KG1 (cell line): ENCODE measurements at regions not wholly inside any gene's neighbourhood (a gene's known extent, or its start where the extent isn't known, plus 50 kb on each side); places are given as distances from the start of the nearest gene placed in this dataset.
"Not testable (repeated sequence)": the region's sequence is repeated elsewhere in the genome, so short reads cannot be mapped to it uniquely, and the experiment has no call there.

ENCODE experiments used
- DNase-seq: peaks from one replicate; lab custom pipeline; 2025; lab: John Stamatoyannopoulos, UW

DNA sequence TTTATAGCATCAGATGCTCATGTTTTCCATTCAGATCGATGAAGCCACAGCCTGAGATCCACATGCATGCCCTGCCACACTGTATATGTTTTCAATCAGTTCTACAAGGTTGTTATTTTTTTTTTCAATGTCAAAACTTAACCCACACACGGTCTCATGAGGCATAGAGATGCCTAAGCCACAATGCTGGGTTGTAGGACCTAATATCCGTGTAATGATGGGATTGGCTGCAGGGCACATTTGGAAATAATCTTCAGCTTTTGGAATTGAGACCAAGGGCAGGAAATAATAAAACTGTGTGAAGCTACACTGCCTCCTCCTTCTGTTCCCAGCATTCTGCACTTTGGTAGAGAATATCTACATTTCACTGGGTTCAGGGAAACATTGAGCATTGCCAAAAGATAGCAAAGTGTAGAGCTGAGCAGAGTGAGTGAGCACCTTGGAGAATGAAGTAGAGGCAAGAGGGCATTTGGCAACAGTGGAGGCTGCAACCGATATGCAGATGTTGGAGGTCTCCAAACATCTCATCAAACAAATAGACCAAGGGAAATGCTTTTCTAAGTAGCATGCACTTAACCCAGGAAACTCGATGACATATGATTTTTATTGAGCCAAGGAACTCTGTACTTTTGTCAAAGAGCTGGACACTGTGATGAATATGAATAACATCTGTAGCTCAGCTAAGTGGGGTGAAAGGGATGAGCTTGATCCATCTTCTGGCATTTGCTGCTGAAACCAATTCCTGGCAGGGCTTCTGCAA is 176.7 kb downstream of the LYPLAL1 start:
- DNase-seq, result no peak

DNA sequence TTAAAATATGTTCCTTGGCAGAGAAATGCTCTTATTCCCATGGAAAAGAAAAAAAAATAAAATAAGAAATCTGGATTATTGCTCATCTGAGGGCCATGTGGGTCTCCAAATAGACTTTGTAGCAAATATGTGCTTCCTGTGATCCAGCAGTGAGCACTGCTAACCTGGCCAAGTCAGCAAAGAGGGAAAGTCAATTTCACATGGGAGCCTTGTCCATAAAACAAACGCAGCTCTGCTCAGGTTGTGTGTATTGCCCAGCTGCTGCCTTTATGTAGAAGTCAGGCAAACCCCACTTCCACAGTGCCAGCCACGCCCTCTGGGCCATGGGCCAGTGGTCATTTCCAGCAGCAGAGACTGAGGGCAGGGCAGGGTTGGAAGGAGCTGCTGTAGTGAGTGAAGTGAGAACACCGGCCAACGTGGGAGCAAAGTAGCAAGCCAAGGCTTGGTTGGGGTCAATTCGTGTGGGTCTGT is 174.3 kb downstream of the LYPLAL1 start:
- no peak for DNase-seq

DNA sequence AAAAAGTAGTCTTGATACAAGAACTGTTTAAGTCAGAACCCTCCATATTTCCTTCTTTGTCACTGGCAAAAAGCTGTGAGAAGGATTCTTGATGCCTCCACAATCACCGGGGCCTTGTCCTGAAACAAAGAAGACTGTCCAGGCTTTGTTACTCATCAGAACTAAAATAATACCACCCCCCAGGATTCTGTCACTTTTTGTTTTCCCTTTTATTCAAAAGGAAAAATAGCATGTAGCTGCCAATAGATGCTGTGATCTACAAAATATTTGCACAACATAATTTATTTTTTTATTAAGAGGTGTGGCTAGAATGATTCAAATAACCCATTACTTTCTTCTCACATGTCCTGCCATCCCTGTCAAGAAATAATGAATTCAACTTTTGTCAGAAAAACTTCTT is 173.7 kb downstream of the LYPLAL1 start:
- DNase-seq, result no peak

DNA sequence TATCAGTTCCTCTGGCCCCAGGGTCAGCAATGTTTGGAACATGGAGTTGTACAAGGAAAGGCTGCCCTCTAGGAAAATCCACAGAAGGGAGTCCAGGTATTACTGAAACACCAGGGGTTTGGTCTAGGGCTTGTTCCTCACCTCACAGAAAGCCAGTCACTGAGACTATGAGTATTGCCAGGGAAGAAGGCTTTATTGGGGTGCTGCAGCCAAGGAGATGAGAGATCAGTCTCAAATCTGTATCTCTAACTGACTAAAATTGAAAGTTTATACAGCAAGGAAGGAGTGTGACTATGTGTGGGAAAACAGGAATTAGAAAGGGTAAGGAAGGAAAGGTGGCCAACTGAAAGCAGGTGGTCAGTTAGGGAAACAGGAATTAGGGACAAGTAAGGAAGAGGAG is 172.3 kb downstream of the LYPLAL1 start:
- DNase-seq, result no peak

DNA sequence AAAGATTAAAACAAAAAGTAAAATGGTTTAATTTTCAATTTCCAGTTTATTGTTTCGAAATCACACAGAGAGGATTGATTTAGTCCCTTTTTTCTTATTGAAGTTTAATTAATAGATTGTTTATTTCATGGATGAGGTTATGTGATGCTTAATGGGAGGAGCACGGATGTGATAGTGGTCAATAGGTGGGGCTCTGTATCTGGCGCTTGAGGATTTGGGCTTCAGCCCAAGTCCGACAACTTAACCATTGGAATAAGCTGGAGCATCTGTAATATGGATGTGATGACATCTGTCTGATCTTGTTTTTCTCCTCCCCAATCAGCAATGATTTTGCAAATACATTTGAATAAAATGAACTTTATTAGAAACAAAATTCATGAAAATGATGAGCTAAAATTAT is 169.2 kb downstream of the LYPLAL1 start:
- no peak for DNase-seq

DNA sequence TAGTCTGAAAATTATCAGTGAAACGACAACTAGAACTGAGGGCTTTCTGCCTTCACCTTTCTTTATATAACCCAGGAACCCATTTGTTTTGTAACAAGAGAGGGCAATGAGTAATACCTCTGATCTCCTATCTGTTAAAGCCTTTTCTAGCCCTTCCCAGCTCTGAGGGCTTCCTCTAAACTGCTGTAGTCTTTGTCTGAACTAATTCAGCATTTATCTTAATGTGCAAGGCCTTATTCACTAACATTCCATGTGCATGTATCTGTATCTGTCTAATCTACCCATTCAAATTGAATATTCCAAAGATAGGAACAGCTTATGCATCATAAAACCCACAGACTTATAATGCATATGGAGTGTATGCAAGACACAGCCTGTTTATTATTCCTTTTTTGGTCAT is 167.1 kb downstream of the LYPLAL1 start:
- DNase-seq, result no peak

DNA sequence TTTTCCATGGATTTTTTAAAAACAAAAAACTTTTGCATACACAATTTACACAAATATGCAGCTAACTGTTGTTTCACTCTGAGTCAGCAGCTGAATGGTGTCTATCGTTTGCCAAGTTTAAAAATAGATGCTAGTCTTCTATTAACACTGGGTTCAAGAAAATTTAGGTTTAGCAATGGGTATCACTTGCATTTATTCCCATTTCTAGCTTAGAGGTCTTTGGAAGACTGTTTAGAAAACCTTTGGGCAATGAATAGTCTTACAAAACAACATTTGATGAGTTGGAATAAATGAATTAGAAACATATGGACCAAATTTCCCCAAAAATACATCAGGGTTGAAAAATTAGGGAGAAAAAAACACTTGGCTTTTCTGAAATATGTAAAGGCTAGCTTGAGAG is 165.8 kb downstream of the LYPLAL1 start:
- no peak for DNase-seq

DNA sequence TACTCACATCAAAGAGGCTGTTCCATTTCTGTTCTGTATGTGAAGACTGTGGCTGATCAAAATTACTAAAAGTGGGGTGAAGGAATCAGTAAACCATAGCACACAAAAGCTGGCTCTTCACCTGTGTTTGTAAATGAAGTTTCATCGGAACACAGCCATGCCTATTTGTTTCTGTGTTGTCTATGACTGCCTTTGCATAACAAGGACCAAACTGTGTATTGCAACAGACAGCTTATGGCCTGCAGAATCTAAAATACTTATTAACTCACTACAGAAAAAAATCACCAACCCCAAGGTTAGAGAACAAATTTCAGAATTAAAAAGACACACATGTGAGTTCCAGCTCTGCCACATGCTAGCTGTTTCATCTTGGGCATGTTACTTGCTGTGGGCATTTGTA is 163.9 kb downstream of the LYPLAL1 start:
- DNase-seq, result no peak

DNA sequence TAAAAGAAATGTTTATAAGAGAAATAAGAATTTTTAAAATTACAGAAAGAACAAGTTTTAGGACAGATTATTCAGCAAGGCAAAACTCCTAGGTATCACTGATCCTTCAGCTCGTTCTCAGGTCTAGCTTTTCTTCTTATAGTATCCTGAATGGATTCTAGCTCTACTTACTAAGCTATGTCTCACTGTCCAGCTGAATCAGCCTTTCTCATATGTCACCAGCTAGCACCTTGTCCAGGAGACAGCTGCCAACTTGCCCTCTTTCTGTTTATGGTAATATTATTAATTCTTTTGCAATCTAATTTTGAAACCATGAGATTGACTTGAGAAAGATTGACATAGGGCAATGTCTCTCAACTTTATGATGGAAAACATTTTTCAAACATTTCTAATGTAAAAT is 159.9 kb downstream of the LYPLAL1 start:
- DNase-seq, result no peak

DNA sequence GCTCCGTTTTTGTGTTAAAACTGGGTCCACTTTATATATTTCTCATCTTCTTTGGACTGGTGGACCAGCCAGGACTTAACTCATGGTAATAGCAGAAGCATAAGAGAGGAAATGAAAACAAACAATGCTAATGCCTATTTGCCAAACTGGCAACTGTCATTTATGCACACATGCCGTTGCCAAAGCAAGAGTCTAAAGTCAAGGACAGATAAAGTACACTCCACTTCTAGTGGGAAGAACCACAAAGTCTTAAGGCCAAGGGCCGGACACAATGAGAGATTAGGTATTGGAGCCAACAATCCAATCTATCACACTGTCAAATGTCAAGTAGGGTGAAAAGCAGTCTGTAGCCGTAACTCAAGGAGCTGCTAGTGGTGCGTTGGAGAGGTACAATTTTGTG is 157.7 kb downstream of the LYPLAL1 start:
- DNase-seq, result no peak

DNA sequence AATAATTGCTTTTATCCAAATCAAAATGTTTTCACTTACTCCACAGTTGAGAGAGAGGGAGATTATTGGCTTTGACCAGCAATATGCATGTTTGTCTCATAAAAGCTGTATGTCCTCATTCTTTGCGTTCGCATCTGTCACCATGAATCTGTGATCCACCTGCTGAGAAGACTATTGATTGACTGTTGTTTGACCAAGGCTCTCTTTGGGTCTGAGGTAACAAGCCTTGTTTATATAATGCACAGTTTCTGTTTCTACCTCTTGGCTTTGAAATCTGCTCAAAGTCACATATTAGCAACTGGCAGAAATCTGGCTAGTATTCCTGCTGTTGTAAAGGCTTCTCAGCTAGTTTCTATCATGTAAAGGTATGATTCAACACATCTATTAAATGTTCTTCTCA is 157.0 kb downstream of the LYPLAL1 start:
- DNase-seq, result no peak

DNA sequence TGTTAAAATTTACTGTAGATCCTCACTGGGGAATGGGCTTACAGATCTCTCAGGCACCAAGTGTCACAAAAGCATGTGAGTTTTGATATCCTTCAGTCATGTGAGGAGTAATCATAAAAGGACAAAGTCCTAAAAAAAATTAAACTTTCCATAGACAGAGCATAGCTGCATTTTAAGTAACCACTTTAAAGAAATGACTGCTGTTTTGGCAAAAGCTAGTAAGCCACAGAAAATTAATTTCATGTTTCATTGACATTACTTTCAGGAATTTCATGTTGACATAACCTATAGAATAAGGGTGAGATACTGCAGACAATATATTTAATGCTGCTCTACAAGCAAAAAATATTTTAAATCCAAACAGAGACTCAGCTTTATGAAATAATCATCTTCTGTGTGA is 156.3 kb downstream of the LYPLAL1 start:
- no peak for DNase-seq

DNA sequence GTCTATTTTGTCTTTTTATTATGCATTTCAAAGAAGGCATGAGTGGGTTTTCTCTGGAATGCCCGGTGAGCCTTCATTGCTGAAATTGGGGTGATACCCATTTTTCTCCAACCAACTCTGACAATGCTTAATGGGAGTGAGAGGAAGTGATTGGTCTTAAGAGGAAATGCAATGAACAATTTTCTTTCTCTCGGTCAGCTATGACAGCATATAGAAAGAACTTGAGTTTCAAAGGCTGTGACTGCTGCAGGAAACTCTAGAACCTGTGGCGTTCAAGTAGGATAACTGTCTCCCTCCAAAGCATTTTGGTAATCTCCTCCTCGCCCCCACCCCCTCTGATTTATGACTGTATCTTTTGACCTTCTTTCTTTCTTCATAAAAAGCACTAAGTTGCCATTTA is 155.9 kb downstream of the LYPLAL1 start:
- DNase-seq, result no peak

DNA sequence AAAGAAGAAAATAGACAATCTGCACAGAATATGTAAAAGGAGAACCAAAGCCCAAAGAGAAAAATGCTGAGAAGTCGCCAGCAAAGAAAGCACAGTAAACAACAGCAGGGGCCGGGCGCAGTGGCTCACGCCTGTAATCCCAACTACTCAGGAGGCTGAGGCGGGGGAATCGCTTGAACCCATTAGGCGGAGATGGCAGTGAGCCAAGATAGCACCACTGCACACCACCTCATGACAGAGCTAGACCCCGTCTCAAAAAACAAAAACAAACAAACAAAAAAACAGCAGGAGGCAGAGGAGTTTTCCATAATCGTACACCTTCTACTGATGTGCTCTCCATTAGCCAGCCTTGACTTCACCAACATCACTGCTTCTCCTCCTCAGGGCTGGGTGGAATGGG is 153.2 kb downstream of the LYPLAL1 start:
- no peak for DNase-seq

DNA sequence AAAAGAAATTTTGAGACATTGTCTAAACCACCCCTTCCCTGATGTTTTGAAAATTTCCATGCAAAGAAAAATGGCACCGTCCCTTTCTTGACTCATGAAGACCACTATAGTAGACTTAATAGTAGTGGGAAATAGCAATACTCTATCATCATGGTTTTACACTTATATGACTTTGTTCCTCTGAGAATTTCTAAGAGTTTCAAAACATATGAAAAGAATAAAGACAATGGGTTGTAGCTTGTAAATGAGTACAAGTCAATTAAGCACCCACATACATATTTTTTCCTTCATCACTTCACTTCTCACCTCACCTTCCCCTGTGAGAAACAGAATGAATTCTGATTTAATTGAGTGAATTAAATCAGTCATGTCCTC is 151.7 kb downstream of the LYPLAL1 start:
- no peak for DNase-seq

DNA sequence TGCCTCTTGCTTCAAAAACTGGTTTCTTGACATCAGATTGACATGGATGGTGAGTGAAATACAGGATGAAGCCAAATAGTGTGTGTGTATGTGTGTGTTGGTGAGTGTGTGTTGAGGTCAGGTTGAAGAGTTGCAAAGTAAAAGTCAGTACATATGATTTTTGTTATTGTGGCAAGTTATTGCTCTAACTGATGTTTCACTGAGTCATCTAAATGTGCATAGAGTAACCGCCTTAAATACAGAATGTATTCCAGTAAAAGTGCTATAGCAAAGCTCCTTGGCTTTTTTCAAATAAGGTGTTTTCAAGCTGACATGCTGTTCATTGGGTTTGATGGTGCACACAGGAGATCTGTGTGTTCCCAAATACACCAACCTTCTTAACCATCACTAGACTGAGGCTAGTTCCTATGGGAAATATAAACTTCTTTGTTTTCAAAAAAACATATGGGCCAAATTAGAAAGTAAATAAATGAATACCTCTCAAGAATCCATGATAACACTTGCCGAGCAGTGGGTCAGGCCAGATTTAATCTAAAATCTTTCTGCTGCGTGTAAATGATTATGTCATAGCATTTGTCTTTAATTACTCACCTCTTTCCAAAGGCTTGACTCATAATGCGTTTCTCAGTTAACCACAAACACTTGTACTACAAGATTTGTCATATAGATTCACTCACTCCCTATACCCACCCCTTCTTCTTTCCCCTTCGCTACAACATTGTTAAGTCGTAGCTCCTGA is 151.1 kb downstream of the LYPLAL1 start:
- no peak for DNase-seq

DNA sequence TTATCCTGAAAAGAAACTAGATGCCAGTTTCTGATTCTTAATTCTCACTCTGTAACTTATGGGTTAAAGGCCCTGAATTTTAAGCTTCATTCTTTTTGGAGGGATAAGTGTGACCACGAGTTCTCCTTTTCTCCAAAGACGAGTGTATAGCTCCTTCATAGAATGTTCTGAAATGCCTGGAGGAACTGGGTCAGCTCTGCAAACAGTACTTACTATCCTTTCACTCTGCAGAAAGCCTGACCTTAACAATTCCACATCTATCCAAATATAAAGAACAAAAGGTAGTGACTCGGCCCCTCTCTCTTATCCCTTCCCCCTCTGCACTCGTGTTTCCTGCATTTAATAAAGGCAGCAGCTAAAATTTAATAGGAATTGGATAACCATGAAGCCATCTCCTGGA is 150.5 kb downstream of the LYPLAL1 start:
- DNase-seq, result no peak

DNA sequence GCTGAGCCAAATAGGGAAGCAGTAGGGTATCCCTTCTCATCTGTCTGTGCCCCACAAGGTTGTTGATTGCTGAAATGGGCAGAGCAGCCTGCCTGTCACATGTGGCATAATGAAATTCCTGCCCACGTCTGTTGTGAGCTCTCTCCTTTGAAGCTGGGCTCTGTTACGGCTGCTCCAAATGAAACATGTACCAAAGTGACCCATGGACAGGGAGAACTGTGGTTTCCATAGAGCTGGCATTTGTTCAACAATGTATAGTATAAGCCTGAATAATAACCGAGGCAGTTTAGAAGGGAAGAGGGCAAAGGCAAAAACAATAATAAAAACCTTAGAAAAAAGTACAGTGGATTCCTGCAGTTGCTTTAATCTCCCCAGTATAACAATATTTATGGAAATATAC is 149.7 kb downstream of the LYPLAL1 start:
- no peak for DNase-seq

DNA sequence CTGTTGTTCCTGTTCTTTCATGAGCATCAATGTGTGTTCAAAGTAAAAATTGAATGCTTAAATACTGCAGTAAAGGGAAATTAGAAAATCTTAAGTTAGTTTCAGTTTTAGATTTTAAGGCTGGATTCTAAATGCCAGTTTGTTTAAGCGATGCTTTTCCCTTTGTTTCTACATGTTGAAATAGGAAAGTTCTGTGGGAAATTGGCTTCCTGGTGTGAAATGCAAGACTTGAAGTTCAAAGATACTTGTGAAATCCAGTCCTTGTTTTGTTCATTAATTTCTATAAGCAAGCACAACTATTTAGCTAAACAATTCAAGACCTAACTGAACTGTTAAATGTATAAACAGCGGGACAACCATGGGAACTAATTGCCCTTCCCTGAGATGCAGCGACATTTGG is 149.1 kb downstream of the LYPLAL1 start:
- no peak for DNase-seq

DNA sequence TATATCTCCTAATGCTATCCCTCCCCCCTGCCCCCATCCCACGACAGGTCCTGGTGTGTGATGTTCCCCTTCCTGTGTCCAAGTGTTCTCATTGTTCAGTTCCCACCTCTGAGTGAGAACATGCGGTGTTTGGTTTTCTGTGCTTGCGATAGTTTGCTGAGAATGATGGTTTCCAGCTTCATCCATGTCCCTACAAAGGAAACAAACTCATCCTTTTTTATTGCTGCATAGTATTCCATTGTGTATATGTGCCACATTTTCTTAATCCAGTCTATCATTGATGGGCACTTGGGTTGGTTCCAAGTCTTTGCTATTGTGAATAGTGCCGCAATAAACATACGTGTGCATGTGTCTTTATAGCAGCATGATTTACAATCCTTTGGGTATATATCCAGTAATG is 146.9 kb downstream of the LYPLAL1 start:
- DNase-seq, result not testable (repeated sequence)

DNA sequence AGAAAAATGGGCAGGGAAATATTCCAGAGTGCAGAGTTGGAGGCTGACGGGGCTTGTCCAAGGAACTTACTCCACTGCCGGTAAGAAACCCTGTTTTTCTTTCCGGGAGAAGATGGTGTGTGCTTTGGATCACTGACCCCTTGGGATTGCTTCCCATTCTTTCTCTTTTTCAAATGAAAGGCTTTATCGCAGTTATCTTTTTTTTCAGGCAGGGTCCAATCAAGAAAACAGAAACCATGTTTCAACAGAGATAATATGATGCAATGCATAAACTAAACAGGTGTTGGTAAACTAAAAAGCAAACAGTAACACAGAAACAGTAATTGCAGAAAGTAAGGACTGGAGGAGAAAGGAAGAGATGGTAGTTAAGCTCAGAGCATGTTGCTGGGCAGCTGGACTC is 145.1 kb downstream of the LYPLAL1 start:
- no peak for DNase-seq

DNA sequence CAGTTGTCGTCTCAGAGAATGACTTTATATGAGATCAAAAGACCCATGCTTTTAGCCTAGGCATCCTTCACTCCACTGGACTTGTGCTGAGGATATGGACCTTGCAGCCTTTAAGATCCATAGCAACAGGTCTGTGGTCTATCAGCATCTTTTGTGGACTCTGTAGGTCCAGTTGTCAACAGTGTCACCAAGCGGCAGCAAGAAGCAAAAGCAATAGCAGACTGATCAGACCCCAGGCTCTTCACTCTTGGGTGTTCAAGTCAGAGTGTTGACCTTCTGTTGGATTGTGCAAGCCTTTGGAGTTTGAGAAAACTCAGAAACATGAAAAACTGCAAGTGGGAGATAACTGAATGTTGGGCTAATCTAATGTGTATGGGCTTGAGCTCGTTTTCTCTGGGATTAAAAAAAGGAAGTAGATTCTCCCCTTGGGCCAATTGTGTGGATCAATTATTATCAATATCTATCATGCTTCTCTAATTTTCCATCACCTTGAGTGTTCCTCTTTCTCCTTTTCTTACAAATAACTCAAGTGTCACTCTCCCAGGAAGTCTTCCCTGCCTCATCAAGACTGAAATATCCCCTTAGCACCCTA is 144.2 kb downstream of the LYPLAL1 start:
- no peak for DNase-seq

DNA sequence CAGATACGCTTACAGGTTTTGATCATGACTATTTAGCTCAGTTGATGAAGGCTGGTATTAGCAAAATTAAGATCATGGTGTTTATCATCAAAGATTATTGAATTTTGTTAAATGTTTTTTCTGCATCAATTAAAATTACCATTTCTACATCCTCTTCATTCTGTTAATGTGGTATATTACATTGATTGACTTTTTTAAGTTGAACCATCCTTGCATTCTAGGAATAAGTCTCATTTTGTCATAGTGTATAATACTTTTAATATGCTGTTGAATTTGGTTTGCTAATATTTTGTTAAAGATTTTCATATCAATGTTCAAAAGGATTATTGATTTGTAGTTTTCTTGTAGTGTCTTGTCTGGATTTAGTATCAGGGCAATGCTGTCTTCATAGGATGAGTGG is 142.4 kb downstream of the LYPLAL1 start:
- DNase-seq, result no peak
